ENCODE measurements at regions not wholly inside any gene's neighbourhood (a gene's known extent, or its start where the extent isn't known, plus 50 kb on each side); places are given as distances from the start of the nearest gene placed in this dataset.
"Not testable (repeated sequence)": the region's sequence is repeated elsewhere in the genome, so short reads cannot be mapped to it uniquely, and the experiment has no call there.

- Histone ChIP-seq H3K9me3 (no peaks in the 10 kb centered on the region), H3K36me3 (replicated peaks in 1 of 2; ENCODE audit: insufficient read depth in 1 of 2, low read depth in 2 of 2) (no peaks in the 10 kb centered on the region), H3K4me3 (no peak overlapping the region), H3K27me3 (no peaks in the 10 kb centered on the region), H3K27ac (no peak overlapping the region), H3K4me1 (no peaks in the 10 kb centered on the region)
- WGBS, 2 donors = 65 to 72% methylated on average over 2 of the region's 2 CpGs
- no peak for DNase-seq
- intact Hi-C loops (cut with DNase I) = no loop called here
- no peak for ATAC-seq
- TF ChIP-seq CTCF (IDR thresholded peaks at IDR 0.05) (no peak), POLR2A (IDR thresholded peaks at IDR 0.05) (no peak)
These were observed 187.0 kb upstream of the CCNH start for GRCh38 chr5:87599778-87600177.

DNA sequence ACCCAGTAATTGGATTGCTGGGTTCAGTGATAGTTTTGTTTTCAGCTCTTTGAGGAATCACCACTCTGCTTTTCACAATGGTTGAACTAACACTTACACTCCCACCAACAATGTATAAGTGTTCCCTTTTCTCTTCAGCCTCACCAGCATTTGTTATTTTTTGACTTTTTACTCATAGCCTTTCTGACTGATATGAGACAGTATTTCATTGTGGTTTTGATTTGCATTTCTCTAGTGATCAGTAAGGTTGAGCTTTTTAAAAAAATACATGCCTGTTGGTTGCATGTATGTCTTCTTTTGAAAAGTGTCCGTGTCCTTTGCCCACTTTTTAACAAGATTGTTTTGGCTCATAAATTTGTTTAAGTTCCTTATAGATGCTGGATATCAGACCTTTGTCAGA, 185.7 kb upstream of the CCNH start:
- WGBS, 2 donors = 31 to 45% methylated on average over 1 of the region's 1 CpG
- intact Hi-C loops (cut with DNase I) = no loop called here
- H3K36me3 ChIP-seq (replicated peaks in 1 of 2; ENCODE audit: insufficient read depth in 1 of 2, low read depth in 2 of 2) = no peaks in the 10 kb centered on the region

GRCh38 chr5:87594566-87594965, 181.8 kb upstream of the CCNH start:
- no peak for ATAC-seq
- Histone ChIP-seq H3K4me3 (no peak overlapping the region), H3K27me3 (no peaks in the 10 kb centered on the region), H3K4me1 (no peaks in the 10 kb centered on the region), H3K36me3 (replicated peaks in 1 of 2; ENCODE audit: insufficient read depth in 1 of 2, low read depth in 2 of 2) (no peaks in the 10 kb centered on the region), H3K9me3 (no peaks in the 10 kb centered on the region), H3K27ac (no peak overlapping the region)
- no peak for DNase-seq
- TF ChIP-seq CTCF (IDR thresholded peaks at IDR 0.05) (no peak), POLR2A (IDR thresholded peaks at IDR 0.05) (no peak)
- 47 to 58% methylated on average over 1 of the region's 1 CpG for WGBS, 2 donors
- intact Hi-C loops (cut with DNase I) = no loop called here

More for the DNA sequence above, 185.7 kb upstream of the CCNH start:
- ATAC-seq (no peak), DNase-seq (no peak)
- no peak for TF ChIP-seq CTCF (IDR thresholded peaks at IDR 0.05)
- no peak for TF ChIP-seq POLR2A (IDR thresholded peaks at IDR 0.05)
- H3K27me3 ChIP-seq = no peaks in the 10 kb centered on the region
- H3K4me3 ChIP-seq = no peak overlapping the region
- H3K9me3 ChIP-seq = no peaks in the 10 kb centered on the region
- no peak overlapping the region for H3K27ac ChIP-seq
- H3K4me1 ChIP-seq = no peaks in the 10 kb centered on the region

- no peaks in the 10 kb centered on the region for H3K4me1 ChIP-seq
- no peaks in the 10 kb centered on the region for H3K9me3 ChIP-seq
- intact Hi-C loops (cut with DNase I) = no loop called here
- DNase-seq (no peak), ATAC-seq (no peak)
- H3K4me3 ChIP-seq = no peak overlapping the region
- H3K36me3 ChIP-seq (replicated peaks in 1 of 2; ENCODE audit: insufficient read depth in 1 of 2, low read depth in 2 of 2) = no peaks in the 10 kb centered on the region
- TF ChIP-seq CTCF (IDR thresholded peaks at IDR 0.05) (no peak), POLR2A (IDR thresholded peaks at IDR 0.05) (no peak)
- 42 to 47% methylated on average over 2 of the region's 2 CpGs for WGBS, 2 donors
- H3K27ac ChIP-seq = no peak overlapping the region
- H3K27me3 ChIP-seq = no peaks in the 10 kb centered on the region
These were observed 176.9 kb upstream of the CCNH start for GRCh38 chr5:87589587-87589986.

DNA sequence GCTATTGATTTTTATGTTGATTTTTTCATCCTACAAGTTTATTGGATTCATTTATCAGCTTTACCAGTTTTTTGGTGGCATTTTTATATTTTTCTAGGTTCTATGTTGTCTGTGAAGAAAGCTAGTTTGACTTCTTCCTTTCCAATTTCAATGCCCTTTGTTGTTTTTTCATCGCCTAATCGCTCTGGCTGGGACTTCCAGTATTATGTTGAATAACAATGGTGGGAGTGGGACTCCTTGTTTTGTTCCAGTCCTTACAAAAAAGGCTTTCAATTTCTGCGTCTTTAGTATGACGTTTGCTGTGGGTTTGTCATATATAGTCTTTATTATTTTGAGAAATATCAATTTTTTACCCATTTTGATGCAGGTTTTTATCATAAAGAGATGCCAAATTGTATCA, 175.6 kb upstream of the CCNH start:
- no peak overlapping the region for H3K27ac ChIP-seq
- ATAC-seq = no peak
- H3K4me1 ChIP-seq = no peaks in the 10 kb centered on the region
- no peaks in the 10 kb centered on the region for H3K9me3 ChIP-seq
- H3K27me3 ChIP-seq = no peaks in the 10 kb centered on the region
- intact Hi-C loops (cut with DNase I) = no loop called here
- no peak for DNase-seq
- H3K36me3 ChIP-seq (replicated peaks in 1 of 2; ENCODE audit: insufficient read depth in 1 of 2, low read depth in 2 of 2) = no peaks in the 10 kb centered on the region
- TF ChIP-seq POLR2A (IDR thresholded peaks at IDR 0.05) = no peak
- TF ChIP-seq CTCF (IDR thresholded peaks at IDR 0.05) = no peak
- no peak overlapping the region for H3K4me3 ChIP-seq
- 40 to 58% methylated on average over 4 of the region's 4 CpGs for WGBS, 2 donors

DNA sequence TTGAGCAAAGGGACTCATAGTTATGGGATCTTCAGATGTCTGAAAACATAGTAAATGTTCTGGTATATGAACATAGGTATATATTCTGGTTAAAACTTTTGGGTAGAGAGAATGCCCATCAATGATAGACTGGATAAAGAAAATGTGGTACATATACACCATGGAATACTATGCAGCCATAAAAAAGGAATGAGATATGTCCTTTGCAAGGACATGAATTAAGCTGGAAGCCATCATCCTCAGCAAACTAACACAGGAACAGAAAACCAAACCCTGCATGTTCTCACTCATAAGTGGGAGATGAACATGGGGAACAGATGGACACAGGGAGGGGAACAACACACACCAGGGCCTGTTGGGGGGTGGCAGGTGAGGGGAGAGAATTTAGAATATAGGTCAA, 171.0 kb upstream of the CCNH start:
- ATAC-seq; H3K27me3 ChIP-seq; H3K4me1 ChIP-seq; H3K27ac ChIP-seq; H3K36me3 ChIP-seq (replicated peaks in 1 of 2; ENCODE audit: insufficient read depth in 1 of 2, low read depth in 2 of 2); H3K4me3 ChIP-seq; intact Hi-C loops (cut with DNase I); DNase-seq; H3K9me3 ChIP-seq: not testable (repeated sequence)

Measured in body of pancreas (tissue), 4 donors.